Astrocyte of the hippocampus (primary cell): ENCODE measurements at regions not wholly inside any gene's neighbourhood (a gene's known extent, or its start where the extent isn't known, plus 50 kb on each side); places are given as distances from the start of the nearest gene placed in this dataset.
A peak's percentile ranks its signal among the peaks of the same experiment; 100 is the strongest.

Experiments
- DNase-seq: peaks from one replicate; pipeline ENCODE4 v3.0.0; 2011; ENCODE audit warnings: low read depth, low spot score

DNA sequence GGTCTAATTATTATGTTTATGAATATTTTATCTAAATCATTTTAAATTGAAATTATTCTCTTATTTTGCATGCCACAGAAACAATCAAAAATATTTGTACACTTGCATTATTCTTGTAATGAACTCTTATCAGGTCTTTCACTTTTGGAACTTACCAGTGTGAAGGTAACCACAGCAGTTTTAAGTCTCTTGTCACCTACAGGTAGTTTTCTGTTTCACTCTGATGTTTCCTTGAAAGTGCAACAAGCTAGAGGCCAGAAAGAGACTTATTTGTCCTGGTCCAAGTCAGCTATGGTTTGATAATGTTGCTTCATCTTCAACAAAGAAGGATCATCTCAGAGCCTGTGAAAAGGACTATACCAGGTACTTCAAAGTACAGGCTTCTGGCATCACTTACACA is 133.4 kb upstream of the NBEA start:
- no peak for DNase-seq

GRCh38 chr13:34810996-34811395 is 131.1 kb upstream of the NBEA start:
- no peak for DNase-seq

DNA sequence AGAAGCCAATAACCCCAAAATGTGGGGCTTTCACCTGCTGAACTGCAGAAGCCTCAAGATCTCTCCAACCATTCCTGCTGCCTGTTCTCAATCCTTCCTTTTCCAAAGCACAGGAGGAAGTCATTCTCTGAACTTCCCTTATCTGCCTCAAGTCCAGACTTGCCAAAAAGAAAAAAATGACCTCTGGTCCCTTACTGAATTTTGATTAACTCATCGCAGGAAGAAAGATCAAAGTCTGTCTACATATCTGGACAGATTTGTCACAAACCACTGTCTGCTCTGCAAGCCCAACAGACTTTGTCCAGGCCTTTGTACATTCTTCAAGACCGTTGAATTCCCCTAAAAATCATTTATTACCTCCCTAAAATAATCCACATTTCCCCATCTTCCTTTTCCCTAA is 126.5 kb upstream of the NBEA start:
- no peak for DNase-seq

DNA sequence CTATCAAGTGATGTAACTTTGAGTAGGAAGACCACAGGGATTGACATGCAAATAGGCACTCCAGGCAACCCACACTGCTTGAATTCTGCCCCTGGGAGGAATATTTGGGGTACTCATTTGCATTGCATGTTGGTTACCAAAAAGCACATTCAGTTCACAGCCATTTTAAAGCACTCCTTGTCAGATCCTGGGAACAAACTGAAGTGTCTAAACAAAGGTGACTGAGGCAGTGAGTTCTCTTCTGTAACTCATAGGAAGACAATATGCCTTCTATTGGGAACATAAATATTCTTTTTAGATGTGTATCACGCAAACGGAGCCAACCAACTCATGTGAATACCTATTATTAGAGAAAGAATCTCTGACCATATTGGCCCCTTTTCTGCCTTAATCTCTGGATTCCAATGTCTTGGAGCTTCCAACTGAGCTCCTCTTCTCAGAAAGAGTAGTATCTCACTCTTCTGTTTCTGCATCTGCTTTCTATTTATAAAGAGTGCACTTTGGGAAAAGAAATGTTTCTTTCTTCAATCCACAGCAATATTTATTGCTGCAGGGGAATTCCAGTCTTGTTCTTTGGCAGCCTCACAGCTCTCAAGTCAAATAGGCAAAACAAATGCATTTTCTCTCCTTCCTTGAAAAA is 125.7 kb upstream of the NBEA start:
- peak; percentile 49 for DNase-seq

DNA sequence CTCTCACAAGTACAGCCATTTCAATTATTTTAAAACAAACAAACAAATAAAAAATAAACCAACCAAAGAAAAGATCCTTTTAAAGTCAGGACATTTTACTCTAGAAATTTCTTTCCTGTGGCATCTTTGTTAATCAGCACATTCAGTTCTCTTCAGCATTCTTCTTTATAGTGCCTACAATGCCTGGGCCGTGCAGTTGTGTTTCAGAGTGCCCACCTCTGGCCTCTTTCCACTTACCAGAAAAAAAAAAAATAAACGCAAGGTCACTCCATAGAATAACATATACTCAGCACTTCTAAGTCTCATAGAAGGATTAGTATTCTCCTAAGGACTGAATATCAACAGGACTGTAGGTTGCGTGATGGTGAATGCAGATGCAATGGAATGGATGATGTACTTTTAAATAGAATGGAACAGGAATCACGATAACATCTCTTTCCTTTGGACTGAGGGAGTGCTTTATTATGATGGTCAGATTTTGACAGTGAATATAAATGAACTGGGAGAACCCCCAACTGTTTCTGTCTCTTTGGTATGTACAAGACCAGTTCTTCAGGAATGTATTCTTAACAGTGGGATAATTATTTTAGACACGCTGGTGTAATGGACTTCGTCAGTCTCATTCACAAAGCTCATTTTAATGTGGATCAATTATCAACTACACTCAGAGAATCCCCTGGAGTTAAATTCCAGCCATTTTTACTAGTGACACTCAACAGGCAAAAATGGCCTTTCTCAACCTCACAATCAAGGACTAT is 125.0 kb upstream of the NBEA start:
- DNase-seq = peak; percentile 38

DNA sequence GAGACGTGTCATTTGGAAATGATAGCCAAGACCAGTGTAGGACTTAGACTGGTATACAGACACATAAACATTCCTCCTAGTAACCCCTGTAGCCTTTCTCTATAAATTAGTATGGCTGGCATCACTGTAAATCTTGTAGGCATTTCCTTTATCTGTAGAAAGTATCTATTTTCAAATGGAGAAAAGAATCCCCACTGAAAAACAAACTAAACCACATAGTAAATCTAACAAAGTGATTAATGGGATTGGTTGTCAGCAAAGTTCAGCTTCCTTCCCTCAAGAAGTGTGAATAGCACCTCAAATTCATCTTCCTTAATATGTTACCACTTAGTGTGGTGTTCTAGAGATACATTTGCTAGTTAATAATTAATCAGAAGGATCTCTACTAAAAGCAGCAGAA is 119.4 kb upstream of the NBEA start:
- no peak for DNase-seq

- no peak for DNase-seq
Observed at GRCh38 chr13:34826432-34826831, 115.6 kb upstream of the NBEA start.

- no peak for DNase-seq
Observed at GRCh38 chr13:34833562-34834182, 108.4 kb upstream of the NBEA start.

- no peak for DNase-seq
Observed at GRCh38 chr13:34842466-34842865, 99.6 kb upstream of the NBEA start.

GRCh38 chr13:34847766-34848165 is 94.3 kb upstream of the NBEA start:
- no peak for DNase-seq

DNA sequence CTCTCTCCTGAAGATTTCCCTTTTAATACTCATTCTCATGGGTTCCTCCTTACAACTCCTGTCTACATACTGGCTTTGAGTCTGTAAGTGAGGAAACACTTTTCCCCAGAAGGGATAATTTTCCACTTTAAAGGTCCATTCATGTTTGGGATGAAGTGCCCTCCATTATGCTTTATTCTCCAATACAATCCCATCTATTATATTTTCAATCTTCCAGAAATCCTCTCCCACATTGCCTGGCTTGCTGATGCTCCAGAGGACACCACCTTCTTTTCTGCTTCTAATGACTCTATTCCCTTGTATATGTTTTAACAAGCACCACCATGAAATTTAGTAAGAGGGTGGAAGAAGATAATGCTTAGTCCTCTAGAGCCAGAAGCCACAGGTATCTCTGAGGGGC is 92.7 kb upstream of the NBEA start:
- no peak for DNase-seq

DNA sequence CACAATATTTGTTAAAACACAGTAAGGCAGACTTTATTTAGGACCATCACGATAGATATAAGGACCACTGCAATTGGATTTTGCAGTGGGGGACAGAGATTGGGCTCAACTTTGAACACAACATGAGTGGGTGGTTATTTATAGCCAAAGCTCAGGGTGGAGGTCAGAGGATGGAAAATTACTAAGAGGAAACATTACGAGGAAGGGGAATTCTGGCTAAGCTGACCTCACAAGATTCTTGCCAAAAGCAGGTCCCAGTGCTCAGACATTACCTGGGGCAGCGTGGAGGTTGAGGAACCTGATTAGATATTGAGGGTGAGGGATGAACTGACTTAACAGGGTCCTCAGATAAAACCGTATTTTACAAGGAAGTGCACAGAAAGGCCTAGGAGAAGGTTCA is 88.9 kb upstream of the NBEA start:
- DNase-seq = no peak

GRCh38 chr13:34857558-34858325 is 84.3 kb upstream of the NBEA start:
- no peak for DNase-seq

DNA sequence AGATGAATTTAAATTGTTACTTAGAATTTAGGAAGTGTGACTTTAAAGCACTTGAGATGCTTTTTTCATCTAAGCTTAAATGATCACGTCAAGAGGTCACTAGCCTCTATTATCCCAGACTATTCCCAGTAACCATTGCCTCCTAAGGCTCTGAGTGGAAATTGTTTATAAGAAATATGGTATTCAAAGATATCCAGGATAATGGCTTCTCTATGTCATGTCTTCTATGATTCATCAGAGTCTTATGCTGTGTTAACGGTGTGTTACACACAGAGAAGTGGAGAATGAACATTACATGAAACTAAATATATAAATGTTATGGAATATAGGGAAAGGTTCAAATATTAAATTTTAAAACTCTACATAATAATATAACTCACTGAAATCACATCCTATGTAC is 79.8 kb upstream of the NBEA start:
- DNase-seq = no peak

DNA sequence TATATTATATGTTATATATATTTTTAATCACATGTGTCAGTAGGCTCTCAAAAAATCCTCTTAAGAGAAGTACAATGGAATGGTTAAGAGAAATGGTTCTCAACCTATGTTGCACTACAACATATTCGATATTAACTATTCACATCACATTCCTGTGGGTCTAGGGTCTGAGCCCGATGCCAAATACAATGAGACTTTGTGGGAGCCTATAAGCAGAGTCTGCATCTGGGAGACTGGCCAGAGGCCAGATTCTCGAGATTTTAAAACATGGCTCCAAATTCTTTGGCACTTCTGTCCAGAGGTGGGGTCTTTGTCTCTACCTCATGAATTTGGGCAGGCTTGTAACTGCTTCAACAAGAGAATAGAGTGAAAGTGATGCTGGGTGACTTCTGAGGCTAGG is 79.4 kb upstream of the NBEA start:
- DNase-seq = peak; percentile 41

GRCh38 chr13:34863360-34864135 is 78.5 kb upstream of the NBEA start:
- peak; percentile 36 for DNase-seq

- no peak for DNase-seq
Observed at GRCh38 chr13:34864671-34865070, 77.4 kb upstream of the NBEA start.

DNA sequence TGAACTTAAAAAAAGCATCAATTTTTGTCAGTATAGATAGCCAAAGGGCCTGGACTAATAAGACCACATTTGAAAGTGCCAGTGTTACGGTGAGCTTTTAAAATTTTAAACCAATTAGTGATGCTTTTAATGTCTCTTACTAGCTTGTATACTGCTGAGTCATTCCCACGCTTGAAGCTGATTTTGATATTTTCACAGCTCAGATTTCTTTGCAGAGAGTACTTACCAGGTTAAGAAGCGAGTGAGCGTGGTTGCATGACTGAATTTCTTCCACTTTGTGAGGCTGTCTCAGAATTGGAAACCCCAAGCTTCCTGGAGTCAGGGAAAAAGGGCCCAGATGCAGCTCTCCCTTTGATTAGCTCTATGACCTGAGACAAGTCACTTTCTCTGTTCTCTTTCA is 74.5 kb upstream of the NBEA start:
- DNase-seq = peak; percentile 49

- no peak for DNase-seq
Observed at GRCh38 chr13:34868733-34869132, 73.3 kb upstream of the NBEA start.

DNA sequence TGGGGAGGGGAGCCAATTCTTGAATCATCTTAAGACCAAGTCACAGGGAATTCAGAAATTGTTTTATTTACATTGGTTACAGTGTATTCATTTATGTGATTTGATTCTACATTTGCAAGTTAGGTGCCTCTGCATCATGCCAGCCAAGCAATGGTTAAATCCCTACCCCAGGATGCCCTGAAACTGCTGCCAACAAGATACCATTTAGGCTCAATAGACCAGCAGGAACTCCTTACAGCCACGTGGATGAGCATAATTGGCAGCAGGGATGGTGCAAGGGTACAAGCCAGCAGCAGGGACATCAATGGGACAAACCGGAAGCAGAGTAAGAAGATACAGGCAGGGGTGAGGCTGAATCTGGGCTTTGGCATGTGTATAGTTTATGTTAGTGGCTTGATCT is 72.4 kb upstream of the NBEA start:
- DNase-seq = no peak

DNA sequence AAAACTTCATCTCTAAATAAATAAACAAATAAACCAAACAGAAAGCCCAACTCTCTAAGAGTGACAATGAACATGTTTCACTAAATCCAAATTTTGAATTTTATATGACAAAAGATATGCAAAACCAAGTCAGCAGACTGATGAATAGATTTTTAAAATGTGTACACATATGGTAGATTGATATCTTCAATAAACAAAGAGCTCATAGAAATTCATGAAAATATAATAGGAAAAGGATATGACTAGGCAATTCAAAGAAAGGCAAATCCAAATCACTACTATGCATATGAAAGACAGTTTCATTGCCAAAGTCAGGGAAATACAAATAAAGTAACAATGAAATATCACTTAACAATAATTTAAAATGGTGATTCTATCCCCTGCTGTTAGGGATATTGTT is 63.7 kb upstream of the NBEA start:
- DNase-seq = no peak

DNA sequence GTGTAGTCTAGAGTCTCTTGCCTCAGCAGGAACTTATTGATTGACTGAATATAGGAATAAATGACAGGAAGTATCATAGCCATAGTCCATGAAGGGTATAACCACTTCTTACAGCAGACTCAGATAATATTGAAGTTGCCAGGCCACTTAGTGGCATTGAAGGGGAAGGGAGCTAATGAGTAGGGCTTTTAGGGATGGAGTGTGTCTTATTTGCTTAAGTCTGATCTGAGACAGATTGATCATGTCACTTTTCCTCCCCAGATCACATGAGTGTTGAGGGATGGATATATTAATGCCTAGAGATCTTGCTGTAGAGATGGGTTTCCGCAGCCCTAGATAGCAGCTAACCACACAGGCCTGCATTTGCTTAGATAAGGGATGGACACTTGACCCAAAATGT is 62.2 kb upstream of the NBEA start:
- DNase-seq = no peak
